Heart left ventricle (tissue), 13 donors: ENCODE measurements at regions not wholly inside any gene's neighbourhood (a gene's known extent, or its start where the extent isn't known, plus 50 kb on each side); places are given as distances from the start of the nearest gene placed in this dataset.

Experiments used
- POLR2A ChIP-seq, 2 donors: fragments of 450-650 bp; IDR thresholded peaks; one replicate each; pipeline ENCODE4 v1.6.1; 2017; ENCODE audit warnings: antibody characterized with exemption in 2 of 2, mild to moderate bottlenecking in 2 of 2, moderate library complexity in 2 of 2
- TF ChIP-seq, protein P1 (sequence below), 12 donors: fragments of 200-600 bp; sonication (generic) in 4 of 12; IDR thresholded peaks; one replicate each; pipeline versions ENCODE4 v1.5.0 to v1.8.0; 2018 to 2022; ENCODE audit warnings: antibody characterized with exemption in 12 of 12, mild to moderate bottlenecking in 5 of 12
- donor health status: ischemic (EF 13 %, LVEDD 7.1; RV severe dilation, severe dysfunction).
- donor health status: DM: no; HTN: yes; CAD: no.
- donor health status: DM: no; HTN: no; CAD: no.
- donor health status: ischemic (EF 25% LVEDD 6.9; RV normal size, moderate dysfunction).
- donor health status: ischemic (EF 25% LVEDD 5.7; RV mildly dilated, moderate dysfunction).
- donor health status: ischemic (EF 35%, LVEDD 5.7; RV mildly dilated, moderate dysfunction).
- donor health status: nonischemic (EF 11% LVEDD 7.7; RV severe dilation, severe dysfunction).
- donor health status: DM: yes; HTN: yes; CAD: no.
- donor health status: PGD.
- donor health status: ischemic (EF 29% LVEDD 5.4; RV normal size, mild dysfunction).
- donor health status: nonischemic (EF 23%, LVEDD 6.1; RV moderate dilation, normal function).

- TF ChIP-seq, protein P1, sequence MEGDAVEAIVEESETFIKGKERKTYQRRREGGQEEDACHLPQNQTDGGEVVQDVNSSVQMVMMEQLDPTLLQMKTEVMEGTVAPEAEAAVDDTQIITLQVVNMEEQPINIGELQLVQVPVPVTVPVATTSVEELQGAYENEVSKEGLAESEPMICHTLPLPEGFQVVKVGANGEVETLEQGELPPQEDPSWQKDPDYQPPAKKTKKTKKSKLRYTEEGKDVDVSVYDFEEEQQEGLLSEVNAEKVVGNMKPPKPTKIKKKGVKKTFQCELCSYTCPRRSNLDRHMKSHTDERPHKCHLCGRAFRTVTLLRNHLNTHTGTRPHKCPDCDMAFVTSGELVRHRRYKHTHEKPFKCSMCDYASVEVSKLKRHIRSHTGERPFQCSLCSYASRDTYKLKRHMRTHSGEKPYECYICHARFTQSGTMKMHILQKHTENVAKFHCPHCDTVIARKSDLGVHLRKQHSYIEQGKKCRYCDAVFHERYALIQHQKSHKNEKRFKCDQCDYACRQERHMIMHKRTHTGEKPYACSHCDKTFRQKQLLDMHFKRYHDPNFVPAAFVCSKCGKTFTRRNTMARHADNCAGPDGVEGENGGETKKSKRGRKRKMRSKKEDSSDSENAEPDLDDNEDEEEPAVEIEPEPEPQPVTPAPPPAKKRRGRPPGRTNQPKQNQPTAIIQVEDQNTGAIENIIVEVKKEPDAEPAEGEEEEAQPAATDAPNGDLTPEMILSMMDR (IDR thresholded peaks at IDR 0.05), result no peak
- TF ChIP-seq POLR2A (IDR thresholded peaks at IDR 0.05), result no peak
Measured at GRCh38 chr21:27528697-27529096, 561.8 kb upstream of the ADAMTS5 start.
